ENCODE measurements at regions not wholly inside any gene's neighbourhood (a gene's known extent, or its start where the extent isn't known, plus 50 kb on each side); places are given as distances from the start of the nearest gene placed in this dataset.
"Not testable (repeated sequence)": the region's sequence is repeated elsewhere in the genome, so short reads cannot be mapped to it uniquely, and the experiment has no call there.

DNA sequence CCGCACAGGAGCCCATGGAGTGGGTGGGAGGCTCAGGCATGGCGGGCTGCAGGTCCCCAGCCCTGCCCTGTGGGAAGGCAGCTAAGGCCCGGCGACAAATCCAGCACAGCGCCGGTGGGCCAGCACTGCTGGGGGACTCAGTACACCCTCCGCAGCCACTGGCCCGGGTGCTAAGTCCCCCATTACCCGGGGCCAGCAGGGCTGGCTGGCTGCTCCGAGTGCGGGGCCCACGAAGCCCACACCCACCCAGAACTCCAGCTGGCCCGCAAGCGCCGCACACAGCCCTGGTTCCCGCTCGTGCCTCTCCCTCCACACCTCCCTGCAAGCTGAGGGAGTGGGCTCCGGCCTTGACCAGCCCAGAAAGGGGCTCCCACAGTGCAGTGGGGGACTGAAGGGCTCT is 610.0 kb upstream of the NRG3 start:
- not testable (repeated sequence) for DNase-seq (ENCODE audit: low read depth)

DNA sequence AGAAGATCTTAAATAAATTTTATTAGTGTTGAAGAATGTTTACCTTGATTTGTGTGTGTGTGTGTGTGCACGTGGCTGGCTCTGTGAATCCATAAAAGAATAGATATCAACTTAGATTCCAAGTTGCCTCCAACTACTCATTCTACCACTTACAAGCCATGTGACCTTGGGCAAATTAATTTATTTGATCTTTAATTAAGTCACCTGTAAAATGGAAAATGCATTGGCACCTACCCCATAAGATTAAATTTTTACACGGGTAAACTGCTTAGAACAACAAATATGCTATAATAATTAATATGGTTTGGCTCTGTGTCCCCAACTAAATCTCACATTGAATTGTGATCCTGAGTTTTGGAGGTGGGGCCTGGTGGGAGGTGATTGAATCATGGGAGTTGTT is 604.9 kb upstream of the NRG3 start:
- DNase-seq (ENCODE audit: low read depth), result no peak

DNA sequence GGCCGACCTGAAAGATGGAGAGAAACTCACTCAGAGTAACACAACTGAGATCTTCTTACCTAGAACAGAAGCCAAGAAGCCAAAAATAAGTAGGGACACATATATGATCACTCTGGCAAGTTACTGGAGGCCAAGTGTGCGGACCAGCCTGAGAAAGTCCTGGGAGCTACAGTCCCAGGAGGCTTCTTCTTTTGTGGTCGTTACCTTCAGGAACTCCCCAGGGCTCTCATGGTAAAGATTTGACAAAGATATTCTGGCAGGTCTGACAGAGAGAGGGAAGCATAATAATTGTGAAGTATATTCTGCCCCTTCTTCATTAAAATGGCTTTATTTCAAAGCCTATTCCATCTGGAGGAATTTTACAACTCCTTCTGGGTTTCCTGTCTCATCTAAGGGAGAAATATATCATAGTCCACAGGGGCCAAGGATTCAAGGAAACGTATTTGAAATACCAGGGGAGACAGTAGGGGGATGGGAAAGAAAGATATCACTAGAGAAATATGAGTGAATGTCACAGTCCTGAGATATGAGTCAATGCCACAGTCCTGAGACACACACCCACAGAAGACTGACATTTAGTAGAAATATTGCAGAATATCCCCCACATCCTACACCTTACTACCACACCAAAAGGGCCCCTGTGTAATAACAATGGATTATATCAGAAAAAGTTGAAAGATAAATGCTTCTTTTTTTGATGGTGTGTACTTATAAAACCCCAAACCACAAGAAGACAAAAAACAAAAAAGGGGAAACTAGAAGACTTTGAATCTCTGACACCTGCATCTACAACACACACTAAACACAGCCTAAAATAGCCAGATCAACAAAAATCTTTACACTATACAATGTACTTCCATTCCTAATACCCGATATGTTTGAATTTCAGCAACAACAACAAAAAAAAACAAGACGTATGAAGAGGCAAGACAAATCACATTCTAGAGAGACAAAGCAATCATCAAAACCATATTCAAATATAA is 594.2 kb upstream of the NRG3 start:
- no peak for DNase-seq (ENCODE audit: low read depth)

DNA sequence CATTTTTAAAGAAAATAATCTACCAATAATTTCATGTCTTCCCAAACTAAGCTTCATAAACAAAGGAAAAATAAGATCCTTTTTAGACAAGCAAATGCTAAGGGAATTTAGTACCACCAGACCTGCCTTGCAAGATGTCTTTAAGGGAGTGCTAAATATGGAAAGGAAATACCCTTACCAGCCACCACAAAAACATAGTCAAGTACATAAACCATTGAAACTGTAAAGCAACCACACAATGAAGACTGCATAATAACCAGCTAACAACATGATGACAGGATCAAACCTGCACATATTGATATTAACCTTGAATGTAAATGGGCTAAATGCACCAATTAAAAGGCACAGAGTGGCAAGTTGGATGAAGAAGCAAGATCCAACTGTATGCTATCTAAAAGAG is 586.5 kb upstream of the NRG3 start:
- no peak for DNase-seq (ENCODE audit: low read depth)

DNA sequence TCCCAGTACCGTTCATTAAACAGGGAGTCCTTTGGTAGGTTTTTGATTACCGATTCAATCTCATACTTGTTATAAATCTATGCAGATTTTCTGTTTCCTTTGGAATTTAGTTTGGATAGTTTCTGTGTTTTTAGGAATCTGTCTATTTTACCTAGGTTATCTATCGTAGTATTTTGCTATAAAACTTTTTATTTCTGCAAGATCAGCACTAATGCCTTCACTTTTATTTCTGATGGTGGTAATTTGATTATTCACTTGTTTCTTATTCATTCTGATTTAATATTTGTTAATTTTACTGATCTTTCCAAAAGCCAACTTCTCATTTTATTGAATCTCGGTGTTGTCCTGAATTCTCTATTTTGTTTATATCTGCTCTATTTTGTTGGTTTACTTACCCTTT is 577.7 kb upstream of the NRG3 start:
- DNase-seq (ENCODE audit: low read depth), result no peak

DNA sequence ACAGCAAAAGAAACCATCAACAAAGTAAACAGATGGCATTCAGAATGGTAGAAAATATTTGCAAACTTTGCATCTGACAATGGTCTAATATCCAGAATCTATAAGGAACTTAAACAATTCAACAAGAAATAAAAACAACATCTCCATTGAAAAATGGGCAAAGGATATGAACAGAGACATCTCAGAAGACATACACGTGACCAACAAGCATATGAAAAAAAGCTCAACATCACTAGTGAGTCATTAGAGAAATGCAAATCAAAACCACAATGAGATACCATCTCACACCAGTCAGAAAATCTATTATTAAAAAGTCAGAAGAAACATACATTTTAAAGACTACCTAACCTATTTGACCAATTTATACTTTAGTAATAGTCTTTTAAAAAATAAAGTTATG is 571.3 kb upstream of the NRG3 start:
- DNase-seq (ENCODE audit: low read depth), result no peak

DNA sequence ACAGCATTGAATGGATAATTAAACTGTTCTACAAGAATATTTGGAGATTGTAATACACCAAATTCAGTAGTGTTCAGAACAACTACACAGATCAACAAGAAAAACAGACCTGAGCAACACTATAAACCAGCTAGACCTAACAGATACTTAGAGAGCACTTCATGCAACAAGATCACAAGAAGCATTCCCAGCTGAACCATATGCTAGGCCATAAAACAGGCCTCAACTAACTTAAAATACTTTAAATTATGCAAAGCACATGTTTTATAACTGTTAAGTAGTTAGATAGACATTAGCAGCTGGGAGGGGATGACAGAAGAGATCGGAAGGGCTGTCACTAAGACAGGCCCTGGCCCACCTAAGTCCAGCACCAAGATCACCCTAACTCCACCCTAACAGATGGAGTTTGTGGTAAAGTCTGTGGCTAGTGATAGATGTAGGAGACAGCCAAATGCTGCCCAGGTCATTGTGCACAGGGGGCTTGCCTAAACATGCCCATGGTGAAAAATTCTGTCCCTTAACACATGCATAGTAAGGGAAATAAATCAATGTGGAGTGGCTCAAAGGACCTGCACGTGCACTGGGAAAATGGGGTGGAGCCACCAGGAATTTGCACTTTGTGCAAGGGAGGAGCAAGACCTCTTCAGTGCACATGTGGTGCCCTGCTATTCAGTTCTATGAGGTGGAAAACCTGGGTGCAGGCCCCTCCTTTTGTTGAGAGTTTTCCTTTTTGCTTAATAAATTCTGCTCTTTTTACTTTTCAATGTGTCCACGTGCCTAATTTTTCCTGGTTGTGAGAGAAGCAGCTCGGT is 567.8 kb upstream of the NRG3 start:
- DNase-seq (ENCODE audit: low read depth), result no peak

DNA sequence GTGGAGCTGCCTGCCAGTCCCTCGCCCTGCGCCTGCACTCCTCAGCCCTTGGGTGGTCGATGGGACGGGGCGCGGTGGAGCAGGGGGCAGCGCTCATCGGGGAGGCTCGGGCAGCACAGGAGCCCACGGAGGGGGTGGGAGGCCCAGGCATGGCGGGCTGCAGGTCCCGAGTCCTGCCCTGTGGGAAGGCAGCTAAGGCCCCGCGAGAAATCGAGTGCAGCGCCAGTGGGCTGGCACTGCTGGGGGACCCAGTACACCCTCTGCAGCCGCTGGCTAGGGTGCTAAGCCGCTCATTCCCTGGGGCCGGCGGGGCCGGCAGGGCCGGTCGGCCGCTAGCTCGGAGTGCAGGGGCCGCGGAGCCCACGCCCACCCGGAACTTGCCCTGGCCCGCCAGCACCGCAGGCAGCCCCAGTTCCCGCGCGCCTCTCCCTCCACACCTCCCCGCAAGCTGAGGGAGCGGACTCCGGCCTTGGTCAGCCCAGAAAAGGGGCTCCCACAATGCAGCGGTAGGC is 565.9 kb upstream of the NRG3 start:
- DNase-seq (ENCODE audit: low read depth), result no peak

DNA sequence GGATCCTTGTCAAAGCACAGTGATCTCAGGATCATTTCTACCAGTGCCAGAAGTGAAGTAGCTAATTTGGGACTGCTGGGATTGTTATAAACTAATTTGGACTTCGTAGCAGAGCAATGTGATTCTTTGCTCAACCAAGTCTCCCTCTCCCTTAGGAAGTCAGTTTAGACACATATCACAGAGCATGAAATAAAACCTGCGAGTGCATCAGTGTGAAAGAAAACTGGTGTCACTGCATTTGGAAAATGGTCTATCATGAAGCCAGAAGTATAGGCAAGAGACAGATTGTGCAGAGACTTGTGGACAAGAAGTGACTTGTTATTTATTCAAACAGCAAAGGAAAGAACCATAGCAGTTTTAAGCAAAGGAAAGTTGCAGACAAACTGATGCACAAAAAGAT is 560.5 kb upstream of the NRG3 start:
- no peak for DNase-seq (ENCODE audit: low read depth)

DNA sequence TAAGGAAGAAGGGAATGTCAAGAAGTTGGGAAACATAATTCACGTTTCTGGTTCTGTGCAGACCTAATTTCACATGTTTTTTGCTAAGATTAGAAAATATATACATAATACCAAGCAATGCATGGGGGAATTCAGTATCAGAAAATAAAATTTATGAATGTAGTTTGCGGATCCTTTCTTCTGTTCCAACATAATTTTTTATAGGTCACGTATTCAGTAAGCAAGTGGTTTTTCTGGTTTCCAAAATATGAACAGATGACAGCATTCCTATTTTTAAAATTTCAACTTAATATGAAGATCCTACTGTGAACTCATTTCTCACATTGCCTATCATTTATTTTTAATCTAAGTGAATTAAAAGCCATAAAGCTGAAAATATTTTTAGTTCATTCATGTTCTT is 560.0 kb upstream of the NRG3 start:
- DNase-seq (ENCODE audit: low read depth), result no peak

DNA sequence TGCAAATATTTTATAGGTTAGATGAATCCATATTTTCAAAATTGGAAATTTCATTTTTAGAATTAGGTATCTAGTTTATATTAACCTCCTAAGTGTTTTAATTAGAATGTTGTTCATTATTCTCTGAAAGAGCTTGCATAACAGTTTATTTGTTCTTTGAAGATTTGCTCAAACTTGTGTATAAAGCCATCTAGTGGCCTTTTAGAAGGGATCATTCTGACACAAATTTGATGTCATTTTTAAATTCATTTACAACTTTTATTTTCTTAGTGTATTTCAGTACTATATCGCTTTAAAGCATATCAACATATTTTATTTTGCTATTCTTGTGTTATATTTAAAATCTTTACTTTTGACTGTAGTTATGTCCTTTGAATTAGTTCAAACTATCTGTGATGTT is 527.0 kb upstream of the NRG3 start:
- DNase-seq (ENCODE audit: low read depth), result no peak

DNA sequence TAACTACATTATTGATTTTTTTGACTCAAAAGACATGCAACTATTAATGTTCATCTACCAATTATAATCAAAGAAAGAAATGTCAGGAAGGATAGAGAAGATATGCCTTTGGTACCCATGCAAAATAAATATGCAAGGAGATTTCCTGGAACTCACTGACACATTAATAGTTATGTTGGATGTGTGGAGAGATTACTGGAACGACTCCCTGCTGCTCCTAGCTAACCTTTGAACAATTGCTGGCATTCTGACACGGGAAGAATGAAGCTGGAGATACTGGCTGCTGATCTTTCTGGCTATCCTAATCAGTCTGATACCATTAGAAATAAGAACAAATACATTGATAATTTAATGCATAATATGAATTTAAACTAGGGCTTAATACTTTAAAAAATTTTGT is 507.9 kb upstream of the NRG3 start:
- no peak for DNase-seq (ENCODE audit: low read depth)

DNA sequence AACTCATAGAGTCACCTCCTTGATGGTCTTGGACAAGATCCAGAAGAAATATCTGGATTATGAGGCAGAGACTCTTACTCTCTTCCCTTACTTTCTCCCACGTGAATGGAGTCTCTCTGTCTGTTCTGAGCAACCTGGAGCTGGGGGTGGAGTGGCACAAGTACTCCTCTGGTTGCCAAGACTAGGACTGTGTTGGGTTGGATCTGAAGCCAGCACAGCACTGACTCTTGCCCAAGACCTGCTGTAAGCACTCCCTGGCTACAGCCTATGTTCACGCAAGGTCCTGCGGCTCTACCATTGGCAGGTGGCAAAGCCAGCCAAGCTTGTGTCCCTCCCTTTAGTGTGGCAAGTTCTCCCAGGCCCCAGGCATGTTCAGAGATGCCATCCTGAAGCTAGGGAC is 488.2 kb upstream of the NRG3 start:
- DNase-seq (ENCODE audit: low read depth), result no peak

DNA sequence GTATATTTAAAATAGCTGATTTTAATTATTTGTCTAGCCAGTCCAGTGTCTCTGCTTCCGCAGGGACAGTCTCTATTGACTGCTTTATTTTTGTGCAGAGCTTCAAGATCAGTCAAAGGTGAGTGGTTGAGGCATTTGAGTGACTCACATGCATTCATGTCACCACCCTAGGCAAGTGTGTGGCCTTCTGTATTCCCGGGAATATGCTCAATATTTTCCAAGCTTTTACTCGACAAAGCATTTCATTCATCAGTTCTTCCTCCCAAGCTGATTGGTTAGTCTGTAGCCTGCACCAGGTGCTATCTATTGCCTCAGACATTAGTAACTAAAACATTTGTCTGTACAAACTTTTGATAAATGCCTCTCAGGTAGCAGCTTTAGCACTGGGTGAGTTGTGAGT is 471.5 kb upstream of the NRG3 start:
- no peak for DNase-seq (ENCODE audit: low read depth)

DNA sequence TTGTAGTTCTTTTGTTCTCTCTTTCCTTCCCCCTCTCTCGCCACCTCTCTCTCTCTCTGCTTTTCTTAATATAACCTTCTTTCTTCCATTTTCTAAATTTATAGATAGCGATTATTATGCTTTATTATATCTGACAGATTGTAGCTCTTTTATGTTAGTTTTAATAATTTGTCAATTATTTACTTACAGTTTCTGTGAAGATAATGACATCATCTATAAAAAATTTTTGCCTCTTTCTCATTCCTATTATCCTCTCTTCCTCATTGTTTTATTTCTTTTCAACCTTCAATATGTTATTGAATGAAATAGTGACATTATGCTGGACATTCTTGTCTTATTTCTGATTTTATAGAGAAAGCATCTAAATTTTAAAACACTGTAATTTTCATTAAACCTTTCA is 469.6 kb upstream of the NRG3 start:
- no peak for DNase-seq (ENCODE audit: low read depth)

DNA sequence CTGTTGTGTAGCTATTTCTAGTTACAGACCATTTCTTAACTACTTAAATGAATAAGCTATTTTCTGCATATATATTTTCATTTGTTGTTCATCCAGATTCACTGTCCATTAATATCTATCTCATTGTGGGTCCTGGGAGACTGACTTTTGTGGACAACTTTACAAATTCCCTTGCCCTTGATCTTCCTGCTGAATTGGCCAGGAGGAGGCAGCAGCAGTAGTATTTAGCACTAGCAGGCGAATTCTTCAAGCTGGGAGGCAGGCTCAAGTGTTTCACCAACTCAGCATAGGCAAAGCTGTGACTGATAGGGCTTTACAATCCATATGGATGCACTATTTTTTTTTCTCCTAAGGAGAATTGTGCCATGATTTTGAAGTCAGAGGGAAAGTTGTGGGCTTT is 461.0 kb upstream of the NRG3 start:
- no peak for DNase-seq (ENCODE audit: low read depth)

DNA sequence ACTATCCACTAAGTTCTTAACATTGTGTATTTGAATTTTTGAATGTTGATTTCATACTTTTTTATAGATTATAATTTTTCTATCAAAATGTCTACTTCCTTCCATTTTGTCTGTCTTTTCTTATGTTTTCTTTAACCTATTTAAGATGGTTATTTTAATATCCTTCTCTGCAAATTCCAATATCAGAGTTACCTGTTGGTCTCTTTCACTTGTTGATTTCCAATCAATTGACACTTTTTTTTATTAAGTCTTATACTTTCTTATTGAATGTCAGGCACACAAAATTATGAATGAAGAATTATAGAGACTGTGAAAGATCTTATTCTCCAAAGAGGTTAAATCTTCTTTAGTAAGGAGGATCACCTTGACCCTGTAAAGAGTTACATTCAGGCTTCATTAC is 448.3 kb upstream of the NRG3 start:
- no peak for DNase-seq (ENCODE audit: low read depth)

DNA sequence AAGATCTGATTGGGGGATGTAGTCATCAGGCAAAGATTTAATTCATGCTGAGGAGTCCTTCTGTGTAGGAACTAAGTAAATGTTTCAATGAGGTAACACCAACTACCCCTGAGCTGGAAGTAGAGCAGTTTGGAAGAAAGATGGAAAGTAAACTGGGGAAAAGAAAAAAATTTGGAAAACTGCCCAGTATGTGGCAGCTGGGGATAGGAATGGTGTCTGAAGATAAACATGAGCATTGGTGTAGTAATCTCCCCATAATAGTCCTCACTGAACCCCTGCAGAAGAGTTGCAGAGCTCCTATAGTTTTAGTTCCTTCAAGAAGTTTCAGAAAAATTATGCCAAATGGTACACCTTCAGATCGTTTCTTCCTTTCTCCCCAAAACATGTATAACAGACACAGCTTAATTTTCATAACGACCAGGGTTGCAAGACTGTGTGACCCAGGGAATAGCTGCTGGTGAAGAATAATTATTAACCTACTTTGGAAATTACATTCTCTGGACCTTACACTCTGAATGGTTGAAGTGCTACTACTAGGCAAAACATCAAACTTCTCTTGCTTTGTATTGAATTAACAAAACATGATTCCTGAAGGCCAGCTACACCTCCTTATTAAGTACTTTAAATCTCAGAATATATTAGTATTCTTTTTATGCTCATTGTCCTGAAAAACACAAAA is 446.4 kb upstream of the NRG3 start:
- no peak for DNase-seq (ENCODE audit: low read depth)

DNA sequence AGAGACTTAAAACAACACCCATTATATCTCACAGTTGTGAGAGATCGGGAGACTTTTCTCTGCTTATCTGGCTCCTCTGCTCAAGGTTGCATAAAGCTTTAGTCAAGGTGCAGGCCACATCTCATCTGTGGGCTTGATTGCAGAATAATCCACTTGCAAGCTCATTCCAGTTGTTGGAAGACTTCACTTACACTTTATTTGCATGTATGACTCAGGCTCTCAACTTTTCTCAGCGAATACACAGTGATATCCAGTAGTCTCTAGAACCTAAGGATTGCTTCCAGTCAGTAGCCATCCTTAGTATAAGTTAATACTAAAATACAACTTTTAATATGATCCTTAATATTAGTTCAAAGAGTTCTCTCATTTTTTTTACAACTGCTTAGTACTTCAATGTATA is 435.5 kb upstream of the NRG3 start:
- DNase-seq (ENCODE audit: low read depth), result no peak

DNA sequence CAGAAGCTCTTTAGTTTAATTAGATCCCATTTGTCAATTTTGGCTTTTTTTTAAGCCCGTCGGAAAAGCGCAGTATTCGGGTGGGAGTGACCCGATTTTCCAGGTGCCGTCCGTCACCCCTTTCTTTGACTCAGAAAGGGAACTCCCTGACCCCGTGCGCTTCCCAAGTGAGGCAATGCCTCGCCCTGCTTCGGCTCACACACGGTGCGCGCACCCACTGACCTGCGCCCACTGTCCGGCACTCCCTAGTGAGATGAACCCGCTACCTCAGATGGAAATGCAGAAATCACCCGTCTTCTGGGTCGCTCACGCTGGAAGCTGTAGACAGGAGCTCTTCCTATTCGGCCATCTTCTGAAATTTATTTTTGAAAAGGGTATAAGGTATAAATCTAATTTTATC is 433.4 kb upstream of the NRG3 start:
- not testable (repeated sequence) for DNase-seq (ENCODE audit: low read depth)

DNA sequence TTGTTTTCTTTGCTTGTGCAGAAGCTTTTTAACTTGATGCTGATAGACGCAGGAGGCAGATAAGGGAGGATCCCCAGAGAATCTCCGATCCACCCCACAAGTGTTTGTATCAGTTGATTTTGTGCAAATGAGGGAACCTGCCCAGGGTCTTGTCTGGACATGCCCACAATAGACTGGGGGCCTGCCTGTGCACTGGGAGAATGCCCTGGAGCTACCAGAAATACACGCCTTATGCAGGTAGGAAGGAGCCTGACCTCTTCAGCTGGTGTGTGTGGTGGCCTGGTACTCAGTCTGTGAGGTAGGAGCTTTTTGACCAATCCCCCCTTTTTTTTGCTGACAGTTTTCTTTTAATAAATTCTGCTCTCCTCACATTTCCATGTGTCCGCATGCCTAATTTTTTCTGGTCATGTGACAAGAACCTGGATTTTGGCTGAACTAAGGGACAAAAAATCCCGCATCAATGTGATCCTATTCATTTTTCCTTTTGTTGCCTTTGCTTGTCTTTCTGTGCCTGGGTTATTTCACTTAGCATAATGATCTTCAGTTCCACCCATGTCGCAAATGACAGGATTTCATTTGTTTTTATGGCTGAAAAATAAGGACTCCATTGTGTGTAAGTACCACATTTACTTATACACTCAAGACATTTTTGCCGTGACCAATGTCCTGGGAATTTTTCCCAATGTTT is 430.6 kb upstream of the NRG3 start:
- DNase-seq (ENCODE audit: low read depth), result no peak

DNA sequence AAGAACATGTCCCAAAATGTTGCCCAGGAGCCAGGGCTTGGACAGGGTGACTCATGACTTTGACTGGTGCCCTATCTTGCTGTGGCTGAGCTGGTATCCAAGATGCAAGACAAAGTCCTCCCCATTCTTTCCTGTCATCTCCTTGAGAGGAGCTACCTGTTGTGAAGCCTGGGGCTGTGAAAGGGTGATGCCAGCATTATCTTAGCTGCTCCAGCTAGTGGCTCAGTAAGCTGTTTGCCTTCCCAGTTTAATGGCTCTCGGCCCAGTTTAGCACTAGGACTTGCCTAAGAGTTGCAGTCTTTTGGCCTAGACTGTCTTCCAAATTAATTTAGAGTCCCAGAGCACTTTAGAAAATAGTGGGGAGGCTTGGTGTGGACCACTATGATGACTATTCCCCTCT is 424.3 kb upstream of the NRG3 start:
- no peak for DNase-seq (ENCODE audit: low read depth)

Measured in T-helper 22 cell (primary cell).